ENCODE measurements at regions not wholly inside any gene's neighbourhood (a gene's known extent, or its start where the extent isn't known, plus 50 kb on each side); places are given as distances from the start of the nearest gene placed in this dataset.

- intact Hi-C loops (cut with DNase I) = no loop called here
- DNase-seq = no peak
- ATAC-seq (ENCODE audit: poor library complexity) = no peak
Observed at GRCh38 chr1:192099328-192099727, 58.9 kb upstream of the RGS18 start.

GRCh38 chr1:192100686-192101468, 57.4 kb upstream of the RGS18 start:
- DNase-seq (no peak), ATAC-seq (ENCODE audit: poor library complexity) (no peak)
- intact Hi-C loops (cut with DNase I) = no loop called here

- no peak for DNase-seq
- ATAC-seq (ENCODE audit: poor library complexity) = no peak
- intact Hi-C loops (cut with DNase I) = no loop called here
Observed at GRCh38 chr1:192104128-192104527, 54.1 kb upstream of the RGS18 start.

- ATAC-seq (ENCODE audit: poor library complexity) (no peak), DNase-seq (no peak)
- intact Hi-C loops (cut with DNase I) = no loop called here
Observed at GRCh38 chr1:192104852-192105251, 53.4 kb upstream of the RGS18 start.

- no peak for DNase-seq
- intact Hi-C loops (cut with DNase I) = no loop called here
- ATAC-seq (ENCODE audit: poor library complexity) = no peak
Observed at GRCh38 chr1:192108161-192108560, 50.1 kb upstream of the RGS18 start.

Measured in Right ventricle myocardium superior (tissue), 1 donor.